ENCODE measurements at regions not wholly inside any gene's neighbourhood (a gene's known extent, or its start where the extent isn't known, plus 50 kb on each side); places are given as distances from the start of the nearest gene placed in this dataset.

DNA sequence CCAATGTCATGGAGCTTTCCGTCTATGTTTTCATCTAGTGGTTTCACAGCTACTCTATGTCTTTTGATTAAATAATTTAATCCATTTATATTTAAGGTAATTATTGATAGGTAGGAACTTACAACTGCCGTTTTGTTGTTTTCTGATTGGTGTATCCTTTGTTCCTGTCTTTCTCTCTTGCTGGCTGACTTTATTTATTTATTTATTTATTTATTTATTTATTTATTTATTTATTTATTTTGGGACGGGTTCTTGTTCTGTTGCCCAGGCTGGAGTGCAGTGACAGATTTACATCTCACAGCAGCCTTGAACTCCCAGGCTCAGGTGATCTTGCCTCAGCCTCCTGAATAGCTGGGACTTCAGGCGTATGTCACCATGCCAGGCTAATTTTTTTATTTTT lies 299.2 kb upstream of the COL8A1 start:
- TF ChIP-seq RARB (CRISPR knock-in tag; IDR thresholded peaks at IDR 0.05) (no peak), CSDC2 (CRISPR knock-in tag; IDR thresholded peaks at IDR 0.05) (no peak)
- TF ChIP-seq, protein P1, sequence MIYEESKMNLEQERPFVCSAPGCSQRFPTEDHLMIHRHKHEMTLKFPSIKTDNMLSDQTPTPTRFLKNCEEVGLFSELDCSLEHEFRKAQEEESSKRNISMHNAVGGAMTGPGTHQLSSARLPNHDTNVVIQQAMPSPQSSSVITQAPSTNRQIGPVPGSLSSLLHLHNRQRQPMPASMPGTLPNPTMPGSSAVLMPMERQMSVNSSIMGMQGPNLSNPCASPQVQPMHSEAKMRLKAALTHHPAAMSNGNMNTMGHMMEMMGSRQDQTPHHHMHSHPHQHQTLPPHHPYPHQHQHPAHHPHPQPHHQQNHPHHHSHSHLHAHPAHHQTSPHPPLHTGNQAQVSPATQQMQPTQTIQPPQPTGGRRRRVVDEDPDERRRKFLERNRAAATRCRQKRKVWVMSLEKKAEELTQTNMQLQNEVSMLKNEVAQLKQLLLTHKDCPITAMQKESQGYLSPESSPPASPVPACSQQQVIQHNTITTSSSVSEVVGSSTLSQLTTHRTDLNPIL (CRISPR knock-in tag; IDR thresholded peaks at IDR 0.05; ENCODE audit: low read depth), result no peak

Measured in SK-N-SH treated with all-trans-retinoic acid at 6 μM for 48 hours (cell line).